ENCODE measurements at regions not wholly inside any gene's neighbourhood (a gene's known extent, or its start where the extent isn't known, plus 50 kb on each side); places are given as distances from the start of the nearest gene placed in this dataset.

- no peak for TF ChIP-seq CTCF (IDR thresholded peaks at IDR 0.05; ENCODE audit: low read depth, low read length)
- H3K27me3 ChIP-seq = no peaks in the 10 kb centered on the region
- no peak overlapping the region for H3K4me3 ChIP-seq (ENCODE audit: low read depth, low read length)
- no peak for DNase-seq
- no peaks in the 10 kb centered on the region for H3K9me3 ChIP-seq
- no peaks in the 10 kb centered on the region for H3K36me3 ChIP-seq
- peaks cover 7% of the 10 kb centered on the region for H3K4me1 ChIP-seq
These were observed 104.6 kb upstream of the KLF3 start for GRCh38 chr4:38559374-38559773.

GRCh38 chr4:38560340-38560739 is 103.7 kb upstream of the KLF3 start:
- no peak for DNase-seq
- Histone ChIP-seq H3K4me1 (peaks cover 7% of the 10 kb centered on the region), H3K27me3 (no peaks in the 10 kb centered on the region), H3K36me3 (no peaks in the 10 kb centered on the region), H3K9me3 (no peaks in the 10 kb centered on the region), H3K4me3 (ENCODE audit: low read depth, low read length) (no peak overlapping the region)
- no peak for TF ChIP-seq CTCF (IDR thresholded peaks at IDR 0.05; ENCODE audit: low read depth, low read length)

GRCh38 chr4:38560768-38561558 is 103.0 kb upstream of the KLF3 start:
- H3K9me3 ChIP-seq = no peaks in the 10 kb centered on the region
- no peaks in the 10 kb centered on the region for H3K27me3 ChIP-seq
- no peak for TF ChIP-seq CTCF (IDR thresholded peaks at IDR 0.05; ENCODE audit: low read depth, low read length)
- no peaks in the 10 kb centered on the region for H3K36me3 ChIP-seq
- peaks cover 7% of the 10 kb centered on the region for H3K4me1 ChIP-seq
- H3K4me3 ChIP-seq (ENCODE audit: low read depth, low read length) = no peak overlapping the region
- DNase-seq = no peak

- TF ChIP-seq CTCF (IDR thresholded peaks at IDR 0.05; ENCODE audit: low read depth, low read length) = no peak
- Histone ChIP-seq H3K36me3 (no peaks in the 10 kb centered on the region), H3K9me3 (no peaks in the 10 kb centered on the region), H3K4me3 (ENCODE audit: low read depth, low read length) (no peak overlapping the region), H3K4me1 (peaks cover 7% of the 10 kb centered on the region), H3K27me3 (no peaks in the 10 kb centered on the region)
- DNase-seq = peak; percentile 32
These were observed 101.2 kb upstream of the KLF3 start for GRCh38 chr4:38562751-38563198.

- no peak for TF ChIP-seq CTCF (IDR thresholded peaks at IDR 0.05; ENCODE audit: low read depth, low read length)
- DNase-seq = no peak
- Histone ChIP-seq H3K9me3 (no peaks in the 10 kb centered on the region), H3K36me3 (no peaks in the 10 kb centered on the region), H3K4me3 (ENCODE audit: low read depth, low read length) (no peak overlapping the region), H3K27me3 (no peaks in the 10 kb centered on the region), H3K4me1 (peaks cover 7% of the 10 kb centered on the region)
These were observed 100.1 kb upstream of the KLF3 start for GRCh38 chr4:38563707-38564495.
